ENCODE measurements at regions not wholly inside any gene's neighbourhood (a gene's known extent, or its start where the extent isn't known, plus 50 kb on each side); places are given as distances from the start of the nearest gene placed in this dataset.

- ChIA-PET POLR2A (no interaction called here), CTCF (interaction anchor here (1.8 kb wide), 1 partner anchor 20 kb away, joined by 6 read pairs; no protein-coding TSS in a partner anchor)
- TF ChIP-seq, protein P1, sequence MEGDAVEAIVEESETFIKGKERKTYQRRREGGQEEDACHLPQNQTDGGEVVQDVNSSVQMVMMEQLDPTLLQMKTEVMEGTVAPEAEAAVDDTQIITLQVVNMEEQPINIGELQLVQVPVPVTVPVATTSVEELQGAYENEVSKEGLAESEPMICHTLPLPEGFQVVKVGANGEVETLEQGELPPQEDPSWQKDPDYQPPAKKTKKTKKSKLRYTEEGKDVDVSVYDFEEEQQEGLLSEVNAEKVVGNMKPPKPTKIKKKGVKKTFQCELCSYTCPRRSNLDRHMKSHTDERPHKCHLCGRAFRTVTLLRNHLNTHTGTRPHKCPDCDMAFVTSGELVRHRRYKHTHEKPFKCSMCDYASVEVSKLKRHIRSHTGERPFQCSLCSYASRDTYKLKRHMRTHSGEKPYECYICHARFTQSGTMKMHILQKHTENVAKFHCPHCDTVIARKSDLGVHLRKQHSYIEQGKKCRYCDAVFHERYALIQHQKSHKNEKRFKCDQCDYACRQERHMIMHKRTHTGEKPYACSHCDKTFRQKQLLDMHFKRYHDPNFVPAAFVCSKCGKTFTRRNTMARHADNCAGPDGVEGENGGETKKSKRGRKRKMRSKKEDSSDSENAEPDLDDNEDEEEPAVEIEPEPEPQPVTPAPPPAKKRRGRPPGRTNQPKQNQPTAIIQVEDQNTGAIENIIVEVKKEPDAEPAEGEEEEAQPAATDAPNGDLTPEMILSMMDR (IDR thresholded peaks at IDR 0.05; ENCODE audit: control extremely low read depth, extremely low read depth, low read depth, missing control alignments), result no peak
- DNase-seq (ENCODE audit: extremely low spot score), result no peak
These were observed 678.8 kb downstream of the INHBA start for GRCh38 chr7:41024126-41024525.

- ChIA-PET POLR2A (no interaction called here), CTCF (interaction anchor here (2.7 kb wide), 1 partner anchor 17 kb away, joined by 14 read pairs; no protein-coding TSS in a partner anchor)
- TF ChIP-seq, protein P1 (IDR thresholded peaks at IDR 0.05; ENCODE audit: control extremely low read depth, extremely low read depth, low read depth, missing control alignments), result no peak
- no peak for DNase-seq (ENCODE audit: extremely low spot score)
These were observed 682.8 kb downstream of the INHBA start for GRCh38 chr7:41020056-41020455.

DNA sequence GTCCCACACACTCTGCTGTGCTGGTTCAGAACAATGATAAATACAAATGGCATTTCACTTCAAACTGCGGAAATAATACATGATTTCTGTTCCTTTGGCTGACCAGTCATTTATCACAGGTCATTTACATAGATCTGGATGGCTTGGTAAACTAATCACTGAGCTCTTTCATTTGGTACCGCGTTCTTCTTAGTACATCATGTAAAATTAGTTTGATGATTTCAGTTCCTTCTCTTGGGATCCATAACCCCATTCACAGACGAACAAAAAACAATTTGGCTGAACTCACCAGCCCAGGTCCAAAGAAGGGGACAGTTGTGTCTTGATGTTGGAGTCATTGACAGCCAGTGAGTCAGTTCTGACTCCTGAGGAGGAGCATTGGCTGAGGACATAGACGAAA is 689.8 kb downstream of the INHBA start:
- TF ChIP-seq, protein P1 (IDR thresholded peaks at IDR 0.05; ENCODE audit: control extremely low read depth, extremely low read depth, low read depth, missing control alignments), result no peak
- CTCF ChIA-PET, result interaction anchor here (1.4 to 2.8 kb wide), 2 partner anchors 10 to 33 kb away, joined by 3 to 13 read pairs; no protein-coding TSS in a partner anchor
- DNase-seq (ENCODE audit: extremely low spot score), result no peak
- POLR2A ChIA-PET, result no interaction called here

GRCh38 chr7:41012041-41012440 is 690.8 kb downstream of the INHBA start:
- no peak for DNase-seq (ENCODE audit: extremely low spot score)
- ChIA-PET POLR2A (no interaction called here), CTCF (interaction anchor here (0.9 to 2.8 kb wide), 3 partner anchors 9 to 34 kb away, joined by 3 to 13 read pairs (median 3); no protein-coding TSS in a partner anchor)
- TF ChIP-seq, protein P1 (IDR thresholded peaks at IDR 0.05; ENCODE audit: control extremely low read depth, extremely low read depth, low read depth, missing control alignments), result no peak

GRCh38 chr7:41010967-41011366 is 691.9 kb downstream of the INHBA start:
- ChIA-PET CTCF (interaction anchor here (2.8 kb wide), 1 partner anchor 8 kb away, joined by 13 read pairs; no protein-coding TSS in a partner anchor), POLR2A (no interaction called here)
- DNase-seq (ENCODE audit: extremely low spot score), result no peak
- TF ChIP-seq, protein P1 (IDR thresholded peaks at IDR 0.05; ENCODE audit: control extremely low read depth, extremely low read depth, low read depth, missing control alignments), result no peak

GRCh38 chr7:41010418-41010817 is 692.5 kb downstream of the INHBA start:
- CTCF ChIA-PET, result interaction anchor here (0.8 kb wide), 1 partner anchor 19 kb away, joined by 3 read pairs; no protein-coding TSS in a partner anchor
- POLR2A ChIA-PET, result no interaction called here
- TF ChIP-seq, protein P1 (IDR thresholded peaks at IDR 0.05; ENCODE audit: control extremely low read depth, extremely low read depth, low read depth, missing control alignments), result no peak
- no peak for DNase-seq (ENCODE audit: extremely low spot score)

Measured in GM10248 (cell line).